ENCODE measurements at regions not wholly inside any gene's neighbourhood (a gene's known extent, or its start where the extent isn't known, plus 50 kb on each side); places are given as distances from the start of the nearest gene placed in this dataset.

GRCh38 chr1:55726994-55727393, 511.8 kb upstream of the USP24 start:
- TF ChIP-seq CTCF (IDR thresholded peaks at IDR 0.05) (no peak), POLR2A (IDR thresholded peaks at IDR 0.05) (no peak), EP300 (IDR thresholded peaks at IDR 0.05) (no peak)

All from ovary (tissue), 3 donors.